GM18505 (cell line): ENCODE measurements at regions not wholly inside any gene's neighbourhood (a gene's known extent, or its start where the extent isn't known, plus 50 kb on each side); places are given as distances from the start of the nearest gene placed in this dataset.
"Not testable (repeated sequence)": the region's sequence is repeated elsewhere in the genome, so short reads cannot be mapped to it uniquely, and the experiment has no call there.

Source experiments
- ATAC-seq: cut with Tn5 transposase; IDR thresholded peaks from one replicate; pipeline ENCODE4 v1.9.1; 2021; ENCODE audit not compliant: unreplicated experiment
- POLR2A ChIP-seq: IDR thresholded peaks from 4 replicates; pipeline ENCODE4 v1.6.1; 2011; ENCODE audit warnings: borderline replicate concordance; ENCODE audit not compliant: insufficient read depth, insufficient read length; ENCODE audit errors: extremely low read depth

- no peak for ATAC-seq
- TF ChIP-seq POLR2A, result no peak
These were observed 377.6 kb downstream of the TMEM121 start for GRCh38 chr14:105903971-105904370.

- TF ChIP-seq POLR2A, result no peak
- no peak for ATAC-seq
These were observed 378.0 kb downstream of the TMEM121 start for GRCh38 chr14:105904379-105904778.

DNA sequence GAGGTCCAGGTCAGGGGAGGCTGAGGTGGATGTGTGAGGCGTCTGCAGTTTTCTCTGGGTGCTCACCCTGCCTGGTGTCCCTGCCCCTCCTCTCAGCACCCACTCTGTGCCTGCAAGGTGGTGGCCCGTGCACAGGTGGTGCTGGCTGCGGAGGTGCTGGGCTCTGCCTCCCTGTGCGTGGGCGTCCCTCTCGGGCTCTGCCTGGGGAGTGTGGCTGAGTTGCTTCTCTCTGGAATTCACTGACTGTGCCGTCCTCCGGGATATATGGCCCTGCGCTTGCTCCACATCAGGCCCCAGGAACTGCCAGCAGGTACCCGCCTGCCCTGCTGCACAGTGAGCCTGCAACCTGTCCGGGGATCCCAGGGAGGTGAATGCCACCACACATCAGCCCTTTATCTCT lies 379.1 kb downstream of the TMEM121 start:
- ATAC-seq, result no peak

GRCh38 chr14:105907276-105907675 lies 380.9 kb downstream of the TMEM121 start:
- no peak for TF ChIP-seq POLR2A
- ATAC-seq, result no peak

More for the DNA sequence above, 379.1 kb downstream of the TMEM121 start:
- TF ChIP-seq POLR2A, result no peak

- ATAC-seq, result no peak
- TF ChIP-seq POLR2A, result no peak
These were observed 381.6 kb downstream of the TMEM121 start for GRCh38 chr14:105908006-105908405.

GRCh38 chr14:105908481-105908911 lies 382.1 kb downstream of the TMEM121 start:
- no peak for TF ChIP-seq POLR2A
- no peak for ATAC-seq

DNA sequence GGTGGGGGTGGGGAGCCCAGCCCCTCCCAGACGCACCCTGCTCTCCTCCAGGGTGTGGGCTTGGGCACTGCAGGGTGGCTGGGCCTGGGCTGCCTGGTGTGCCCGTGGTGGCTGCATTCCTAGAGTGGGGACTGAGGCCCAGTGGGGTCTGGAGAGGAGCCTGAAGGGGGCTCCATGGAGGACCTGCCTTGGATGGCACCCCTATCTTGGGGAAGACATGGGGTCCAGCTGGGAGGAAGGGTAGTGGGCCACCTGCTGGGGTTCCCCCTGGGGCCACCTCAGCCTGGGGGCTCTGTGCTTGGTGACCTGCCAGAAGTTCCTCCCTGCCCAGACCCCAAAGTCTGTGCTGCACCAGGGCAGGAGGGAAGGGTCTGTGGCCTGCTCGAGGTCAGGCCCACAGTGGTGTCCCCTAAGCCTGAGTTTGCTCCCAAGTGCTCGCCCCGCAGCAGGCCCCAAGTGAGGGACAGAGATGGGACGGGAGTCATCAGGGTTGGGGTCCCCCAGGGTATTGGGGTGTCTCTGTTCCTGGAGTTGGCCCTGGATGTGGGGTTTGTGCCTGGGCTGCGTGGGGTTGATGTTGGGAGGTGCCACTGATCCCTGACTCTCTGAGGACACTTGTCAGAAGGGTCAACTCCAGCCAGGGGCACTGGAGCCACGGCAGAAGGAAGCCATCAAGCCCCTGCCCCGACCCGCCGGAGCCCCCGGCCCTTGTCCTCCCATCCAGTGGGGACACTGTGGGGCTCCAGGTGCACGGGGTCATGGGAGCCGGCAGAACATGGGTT lies 382.9 kb downstream of the TMEM121 start:
- no peak for TF ChIP-seq POLR2A
- no peak for ATAC-seq

GRCh38 chr14:105909828-105910120 lies 383.4 kb downstream of the TMEM121 start:
- ATAC-seq, result not testable (repeated sequence)

DNA sequence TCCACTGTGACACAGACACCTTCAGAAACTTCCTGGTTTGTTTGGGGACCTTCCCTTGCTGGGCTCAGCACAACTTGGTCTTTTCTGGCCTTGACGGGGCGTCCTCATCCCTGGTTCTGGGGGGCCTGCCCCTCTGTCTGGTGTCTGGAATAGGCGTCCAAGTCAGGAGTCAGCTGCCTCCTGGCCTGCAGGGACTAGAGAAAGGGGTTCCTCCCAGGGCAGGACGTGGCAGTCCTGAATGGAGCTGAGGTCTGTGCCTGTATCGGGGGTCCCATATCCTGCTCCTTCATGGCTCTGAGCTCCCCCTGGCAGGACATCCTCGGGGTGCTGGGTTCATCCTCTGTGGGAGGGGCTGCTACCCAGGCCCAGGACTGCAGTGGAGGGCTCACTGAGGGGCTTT lies 384.0 kb downstream of the TMEM121 start:
- no peak for TF ChIP-seq POLR2A
- no peak for ATAC-seq

- ATAC-seq, result no peak
- no peak for TF ChIP-seq POLR2A
These were observed 384.8 kb downstream of the TMEM121 start for GRCh38 chr14:105911006-105911847.

- not testable (repeated sequence) for ATAC-seq
These were observed 385.5 kb downstream of the TMEM121 start for GRCh38 chr14:105911848-105912292.

GRCh38 chr14:105912641-105913180 lies 386.3 kb downstream of the TMEM121 start:
- no peak for ATAC-seq
- TF ChIP-seq POLR2A, result no peak

- no peak for ATAC-seq
- no peak for TF ChIP-seq POLR2A
These were observed 386.8 kb downstream of the TMEM121 start for GRCh38 chr14:105913221-105913620.

- no peak for TF ChIP-seq POLR2A
- no peak for ATAC-seq
These were observed 387.5 kb downstream of the TMEM121 start for GRCh38 chr14:105913861-105914260.

DNA sequence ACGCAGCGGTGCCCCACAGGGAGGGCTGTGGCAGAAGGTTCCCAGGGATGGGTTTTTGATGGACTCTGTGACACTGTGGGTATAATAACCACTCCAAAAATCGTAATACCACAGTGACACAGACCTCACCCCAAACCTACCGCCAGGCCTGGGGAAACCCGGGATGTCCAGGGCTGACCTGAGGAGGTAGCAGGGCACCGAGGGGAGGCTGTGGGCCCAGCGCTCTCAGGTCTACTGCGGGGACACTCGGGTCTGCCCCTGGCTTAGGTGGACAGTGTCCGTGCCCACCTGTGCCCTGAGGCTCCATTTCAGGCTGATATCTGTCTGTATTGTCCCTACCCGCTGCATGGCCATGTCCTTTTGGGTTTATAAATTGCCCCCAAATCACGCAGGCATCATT lies 387.9 kb downstream of the TMEM121 start:
- ATAC-seq, result not testable (repeated sequence)
